ENCODE measurements at regions not wholly inside any gene's neighbourhood (a gene's known extent, or its start where the extent isn't known, plus 50 kb on each side); places are given as distances from the start of the nearest gene placed in this dataset.

DNA sequence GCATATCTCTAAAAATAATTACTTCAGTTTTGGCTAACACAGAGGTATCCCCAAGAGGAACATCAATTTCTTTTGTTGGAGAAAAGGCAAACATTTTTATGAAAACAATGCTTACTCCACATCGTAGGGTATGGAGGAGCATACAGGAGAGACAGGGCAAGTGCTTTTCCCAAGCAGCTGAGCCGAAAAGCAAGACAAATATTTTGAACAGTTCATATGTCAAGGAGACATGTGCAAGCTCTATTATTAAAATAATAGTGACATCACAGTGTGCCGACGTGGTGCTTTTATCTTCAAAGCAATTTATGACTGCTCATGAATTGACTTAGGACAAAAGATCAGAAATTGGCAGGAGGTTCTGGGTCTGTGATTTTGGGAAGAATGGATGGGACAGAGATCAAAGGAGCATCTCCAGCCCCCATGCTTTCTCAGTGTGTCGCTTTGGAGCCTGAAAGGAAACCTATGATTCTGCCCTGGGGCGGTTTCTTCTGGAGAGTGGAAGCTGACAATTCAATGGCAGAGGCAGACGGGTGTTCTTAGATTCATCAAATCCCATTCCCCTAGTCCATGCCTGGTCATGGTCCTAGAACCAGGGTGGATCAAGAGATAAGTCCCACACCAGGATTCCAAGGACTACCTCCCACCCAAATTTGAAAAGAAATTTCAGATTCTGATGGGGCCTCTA, 97.1 kb downstream of the JCAD start:
- no peak for DNase-seq (ENCODE audit: low read depth in 2 of 2)
- TF ChIP-seq, protein P1, sequence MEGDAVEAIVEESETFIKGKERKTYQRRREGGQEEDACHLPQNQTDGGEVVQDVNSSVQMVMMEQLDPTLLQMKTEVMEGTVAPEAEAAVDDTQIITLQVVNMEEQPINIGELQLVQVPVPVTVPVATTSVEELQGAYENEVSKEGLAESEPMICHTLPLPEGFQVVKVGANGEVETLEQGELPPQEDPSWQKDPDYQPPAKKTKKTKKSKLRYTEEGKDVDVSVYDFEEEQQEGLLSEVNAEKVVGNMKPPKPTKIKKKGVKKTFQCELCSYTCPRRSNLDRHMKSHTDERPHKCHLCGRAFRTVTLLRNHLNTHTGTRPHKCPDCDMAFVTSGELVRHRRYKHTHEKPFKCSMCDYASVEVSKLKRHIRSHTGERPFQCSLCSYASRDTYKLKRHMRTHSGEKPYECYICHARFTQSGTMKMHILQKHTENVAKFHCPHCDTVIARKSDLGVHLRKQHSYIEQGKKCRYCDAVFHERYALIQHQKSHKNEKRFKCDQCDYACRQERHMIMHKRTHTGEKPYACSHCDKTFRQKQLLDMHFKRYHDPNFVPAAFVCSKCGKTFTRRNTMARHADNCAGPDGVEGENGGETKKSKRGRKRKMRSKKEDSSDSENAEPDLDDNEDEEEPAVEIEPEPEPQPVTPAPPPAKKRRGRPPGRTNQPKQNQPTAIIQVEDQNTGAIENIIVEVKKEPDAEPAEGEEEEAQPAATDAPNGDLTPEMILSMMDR (IDR thresholded peaks at IDR 0.05; ENCODE audit: low read depth, low read length), result no peak
- H3K4me3 ChIP-seq (replicated peaks in 1 of 2; ENCODE audit: low read depth in 2 of 2, low read length in 2 of 2), result no peak overlapping the region

DNA sequence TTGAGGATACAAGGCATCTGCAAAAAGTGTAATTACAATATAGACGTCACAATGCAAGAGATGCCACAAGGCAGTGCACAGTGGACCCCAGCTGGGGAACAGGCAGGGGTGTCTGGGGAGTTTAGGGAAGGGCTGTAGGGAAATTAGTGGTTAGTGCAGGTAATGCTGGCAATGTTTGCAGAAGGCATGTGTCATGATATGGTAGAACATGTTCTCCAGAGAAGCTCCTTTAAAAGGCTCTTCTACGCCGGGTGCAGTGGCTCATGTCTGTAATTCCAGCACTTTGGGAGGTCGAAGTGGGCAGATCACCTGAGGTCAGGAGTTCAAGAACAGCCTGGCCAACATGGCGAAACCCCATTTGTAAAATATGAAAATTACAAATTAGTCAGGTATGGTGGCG, 98.0 kb downstream of the JCAD start:
- TF ChIP-seq, protein P1 (IDR thresholded peaks at IDR 0.05; ENCODE audit: low read depth, low read length), result no peak
- DNase-seq (ENCODE audit: low read depth in 2 of 2), result no peak
- H3K4me3 ChIP-seq (replicated peaks in 1 of 2; ENCODE audit: low read depth in 2 of 2, low read length in 2 of 2), result no peak overlapping the region

DNA sequence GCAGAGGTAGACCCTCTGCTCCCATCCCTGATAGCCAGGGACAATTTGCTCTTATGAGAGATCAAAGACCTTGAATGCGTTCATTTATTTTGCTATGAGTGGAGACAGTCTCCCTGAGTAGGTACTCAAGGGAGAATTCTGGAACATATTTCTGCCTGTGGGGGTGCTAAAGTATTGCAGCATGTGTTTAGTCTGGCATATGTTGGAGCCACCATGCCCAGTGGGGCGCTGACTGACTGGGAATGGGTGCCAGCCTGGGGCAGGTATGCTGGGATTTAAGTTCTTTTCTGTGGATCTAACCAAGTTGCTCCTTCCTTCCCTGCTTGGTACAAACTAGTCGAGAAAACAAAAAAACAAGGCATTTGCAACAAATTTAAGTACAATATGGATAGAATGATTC, 99.1 kb downstream of the JCAD start:
- DNase-seq (ENCODE audit: low read depth in 2 of 2), result no peak
- no peak overlapping the region for H3K4me3 ChIP-seq (replicated peaks in 1 of 2; ENCODE audit: low read depth in 2 of 2, low read length in 2 of 2)
- TF ChIP-seq, protein P1 (IDR thresholded peaks at IDR 0.05; ENCODE audit: low read depth, low read length), result no peak

DNA sequence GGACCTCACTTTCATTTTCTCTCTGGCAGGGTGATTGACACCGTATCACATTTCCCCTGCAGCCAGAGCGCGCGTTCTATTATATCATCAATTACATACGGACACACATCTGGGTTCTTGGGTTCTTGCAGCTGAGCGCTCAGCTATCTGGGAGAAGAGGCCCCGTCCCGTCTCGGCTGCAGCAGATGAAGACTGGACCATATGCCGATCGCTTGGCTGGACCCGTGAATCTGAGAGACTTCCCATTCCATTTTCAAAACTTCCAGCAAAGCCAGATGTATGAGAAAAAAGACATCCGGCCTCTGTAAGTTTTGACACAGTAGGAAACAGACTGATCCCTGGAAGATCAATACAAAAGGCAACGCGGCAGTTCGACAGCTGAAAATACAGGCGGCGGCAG, 99.8 kb downstream of the JCAD start:
- H3K4me3 ChIP-seq (replicated peaks in 1 of 2; ENCODE audit: low read depth in 2 of 2, low read length in 2 of 2), result no peak overlapping the region
- TF ChIP-seq, protein P1 (IDR thresholded peaks at IDR 0.05; ENCODE audit: low read depth, low read length), result no peak
- DNase-seq (ENCODE audit: low read depth in 2 of 2), result no peak

DNA sequence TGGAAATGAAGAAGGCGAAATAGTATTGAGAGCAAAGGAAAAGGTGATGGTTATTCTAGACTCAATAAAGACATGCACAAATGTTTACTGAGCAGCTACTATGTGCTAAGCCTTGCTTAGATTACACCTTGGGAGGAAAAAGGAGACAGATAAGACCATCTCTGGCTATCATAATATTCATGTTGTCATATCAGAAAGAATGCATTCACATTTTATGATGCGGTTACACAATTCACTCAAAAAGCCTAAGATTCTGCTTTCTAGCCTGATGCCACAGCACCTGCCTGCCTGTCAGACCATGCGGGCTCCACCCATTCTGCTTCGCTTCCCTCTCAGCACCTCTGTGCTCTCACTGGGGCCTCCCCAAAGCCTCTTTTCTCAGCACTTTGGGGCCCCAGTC, 100.9 kb downstream of the JCAD start:
- TF ChIP-seq, protein P1 (IDR thresholded peaks at IDR 0.05; ENCODE audit: low read depth, low read length), result no peak
- DNase-seq (ENCODE audit: low read depth in 2 of 2), result no peak
- no peak overlapping the region for H3K4me3 ChIP-seq (replicated peaks in 1 of 2; ENCODE audit: low read depth in 2 of 2, low read length in 2 of 2)

DNA sequence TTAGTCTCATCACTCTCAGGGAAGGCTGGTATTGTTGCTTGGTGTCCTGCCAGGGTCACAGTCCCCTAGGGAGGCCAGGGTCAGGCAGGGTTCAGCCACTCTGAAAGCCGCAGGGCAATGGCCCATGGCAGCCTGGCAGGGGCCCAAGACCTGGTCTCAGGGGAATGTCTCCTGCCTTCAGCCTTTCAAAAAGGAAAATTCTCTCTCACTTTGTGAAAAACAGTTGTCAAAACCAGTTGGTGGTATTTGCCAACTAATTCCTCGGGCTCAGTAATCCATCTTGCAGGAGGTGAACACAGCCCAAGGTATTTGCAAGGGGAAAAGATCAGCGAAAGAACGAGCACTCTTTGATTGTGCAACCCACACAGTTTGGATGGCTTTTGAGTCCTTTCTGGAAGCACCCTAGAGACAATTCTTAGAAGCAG, 101.5 kb downstream of the JCAD start:
- TF ChIP-seq, protein P1 (IDR thresholded peaks at IDR 0.05; ENCODE audit: low read depth, low read length), result no peak
- no peak overlapping the region for H3K4me3 ChIP-seq (replicated peaks in 1 of 2; ENCODE audit: low read depth in 2 of 2, low read length in 2 of 2)
- peak; percentile 72 to 75 for DNase-seq (ENCODE audit: low read depth in 2 of 2)

DNA sequence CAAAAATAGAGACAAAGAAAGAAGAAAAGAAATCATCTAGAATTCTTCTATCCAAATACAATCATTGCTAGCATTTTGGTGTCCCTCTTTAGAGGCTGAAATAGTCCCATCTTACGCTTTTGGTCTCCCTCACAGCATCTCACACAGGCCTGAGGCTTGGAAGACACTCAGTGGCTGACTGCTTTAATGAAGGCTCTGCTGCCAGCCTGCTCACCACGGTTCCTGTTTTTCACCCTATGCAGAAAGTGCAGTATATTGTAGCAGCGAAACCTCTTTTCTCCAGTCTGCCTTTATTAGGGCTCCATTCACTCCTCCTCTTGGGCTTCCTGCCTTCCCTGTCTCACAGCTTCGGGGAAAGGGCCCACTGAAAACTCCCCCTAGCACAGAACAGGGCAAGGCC, 102.2 kb downstream of the JCAD start:
- H3K4me3 ChIP-seq (replicated peaks in 1 of 2; ENCODE audit: low read depth in 2 of 2, low read length in 2 of 2), result no peak overlapping the region
- no peak for DNase-seq (ENCODE audit: low read depth in 2 of 2)
- TF ChIP-seq, protein P1 (IDR thresholded peaks at IDR 0.05; ENCODE audit: low read depth, low read length), result no peak

Data from cardiac fibroblast (primary cell).